Endodermal cell (in vitro differentiated cells): ENCODE measurements at regions not wholly inside any gene's neighbourhood (a gene's known extent, or its start where the extent isn't known, plus 50 kb on each side); places are given as distances from the start of the nearest gene placed in this dataset.

Experiments used
- DNase-seq: peaks from one replicate; pipeline ENCODE4 v3.0.0-alpha.2; 2017
- H3K27ac ChIP-seq: 2 replicates; pipeline ENCODE4 v1.5.1; 2013; ENCODE audit warnings: mild to moderate bottlenecking, low read depth, low read length, moderate library complexity
- H3K27me3 ChIP-seq: 2 replicates; pipeline ENCODE4 v1.6.1; 2013; ENCODE audit warnings: mild to moderate bottlenecking, low read length, moderate library complexity; ENCODE audit not compliant: insufficient read depth, control insufficient read depth, poor library complexity, severe bottlenecking
- H3K36me3 ChIP-seq: 2 replicates; pipeline ENCODE4 v1.7.0; 2013; ENCODE audit warnings: mild to moderate bottlenecking, low read length, moderate library complexity; ENCODE audit not compliant: control insufficient read depth, insufficient read depth
- H3K4me1 ChIP-seq: one replicate; pipeline ENCODE4 v1.7.0; 2013; ENCODE audit warnings: low read length; ENCODE audit not compliant: control insufficient read depth, insufficient read depth
- H3K4me3 ChIP-seq: 2 replicates; pipeline ENCODE4 v1.5.1; 2013; ENCODE audit warnings: mild to moderate bottlenecking, low read length, moderate library complexity
- H3K9ac ChIP-seq: 2 replicates; pipeline ENCODE4 v1.6.1; 2013; ENCODE audit warnings: mild to moderate bottlenecking, low read length, moderate library complexity; ENCODE audit not compliant: poor library complexity, severe bottlenecking; ENCODE audit errors: extremely low read depth
- H3K9me3 ChIP-seq: 2 replicates; pipeline ENCODE4 v1.6.1; 2013; ENCODE audit warnings: mild to moderate bottlenecking, low read length, moderate library complexity; ENCODE audit not compliant: control insufficient read depth
- H3K27ac Mint-ChIP-seq: 2 replicates; pipeline ENCODE4 v1.8.0; 2020; ENCODE audit warnings: mixed read lengths
- H3K27me3 Mint-ChIP-seq: 2 replicates; pipeline ENCODE4 v1.8.0; 2021; ENCODE audit warnings: mild to moderate bottlenecking, mixed read lengths; ENCODE audit not compliant: insufficient read depth
- H3K36me3 Mint-ChIP-seq: 2 replicates; pipeline ENCODE4 v1.8.0; 2020; ENCODE audit warnings: low read depth, mixed read lengths
- H3K4me1 Mint-ChIP-seq: 2 replicates; pipeline ENCODE4 v1.8.0; 2020; ENCODE audit warnings: mixed read lengths
- H3K4me3 Mint-ChIP-seq: 2 replicates; pipeline ENCODE4 v1.8.0; 2020; ENCODE audit warnings: mild to moderate bottlenecking, moderate library complexity, mixed read lengths
- H3K9me3 Mint-ChIP-seq: 2 replicates; pipeline ENCODE4 v1.8.0; 2020; ENCODE audit warnings: mild to moderate bottlenecking, mixed read lengths
- WGBS, 2 experiments: methylation state at CpG; one replicate each; pipeline versions ENCODE4 v1.1.5 to v1.1.7; 2013; ENCODE audit warnings: missing lambda C conversion rate in 2 of 2, mixed read lengths in 1 of 2; ENCODE audit not compliant: insufficient coverage in 1 of 2, insufficient read length in 1 of 2; 5-methylcytosine and 5-hydroxymethylcytosine counted together
- TF ChIP-seq, protein P1 (sequence below): fragments of 200-600 bp; sonication (generic); conservative IDR thresholded peaks from 2 replicates; pipeline ENCODE4 v1.5.0; 2021; ENCODE audit warnings: antibody characterized with exemption, mild to moderate bottlenecking

DNA sequence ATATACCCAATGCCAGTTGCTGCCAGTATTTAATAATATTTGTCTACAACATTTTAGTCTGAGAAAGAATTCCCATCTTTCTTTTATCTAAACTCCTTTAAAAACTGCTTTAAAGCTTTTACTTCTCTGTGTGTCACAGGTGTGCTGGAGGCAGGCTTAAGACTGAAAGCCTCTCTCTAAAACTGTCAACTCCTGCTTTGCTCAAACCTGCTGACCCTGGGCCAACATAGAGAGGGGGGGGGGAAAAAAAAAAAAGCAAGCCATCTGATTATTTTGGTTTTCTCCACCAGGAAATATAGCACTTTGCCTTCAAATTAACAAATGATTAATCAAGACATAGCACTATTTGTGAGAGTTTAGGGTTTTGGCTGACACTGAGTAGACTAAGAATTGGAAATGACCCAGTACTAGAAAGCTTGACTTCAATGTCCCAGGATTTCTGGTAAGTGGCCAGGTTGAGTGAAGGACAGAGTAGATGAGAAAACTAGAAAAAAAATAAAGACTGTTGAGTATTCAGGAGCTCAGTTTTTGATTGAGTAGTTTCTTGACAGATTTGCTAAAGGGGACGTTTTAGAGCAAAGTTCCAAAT lies 357.0 kb upstream of the FLRT2 start:
- H3K9me3 ChIP-seq: no peaks in the 10 kb centered on the region

DNA sequence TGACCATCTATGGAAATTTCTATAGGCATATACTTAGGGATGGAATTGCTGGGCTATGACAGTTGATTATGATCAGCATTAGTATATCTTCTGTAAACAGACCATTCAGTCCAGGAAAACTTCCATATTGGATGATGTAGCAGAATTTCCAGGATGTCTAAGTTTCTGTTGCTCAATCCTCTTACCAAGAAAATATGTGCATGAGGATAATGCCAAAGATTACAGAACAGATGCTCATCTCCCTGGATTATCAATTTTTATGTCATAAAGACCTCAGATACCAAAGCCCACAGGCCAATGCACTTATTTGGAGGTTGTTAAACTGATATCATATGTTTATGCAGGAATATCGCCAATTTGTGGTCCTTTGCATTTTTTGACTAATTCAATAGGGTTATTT lies 354.4 kb upstream of the FLRT2 start:
- Histone ChIP-seq H3K36me3 (no peaks in the 10 kb centered on the region), H3K4me3 (no peak overlapping the region), H3K27ac (no peak overlapping the region), H3K9ac (no peak overlapping the region), H3K27me3 (no peaks in the 10 kb centered on the region), H3K4me1 (no peaks in the 10 kb centered on the region), H3K9me3 (no peaks in the 10 kb centered on the region)
- H3K4me3 Mint-ChIP-seq: no peak overlapping the region
- no peak for DNase-seq
- TF ChIP-seq, protein P1, sequence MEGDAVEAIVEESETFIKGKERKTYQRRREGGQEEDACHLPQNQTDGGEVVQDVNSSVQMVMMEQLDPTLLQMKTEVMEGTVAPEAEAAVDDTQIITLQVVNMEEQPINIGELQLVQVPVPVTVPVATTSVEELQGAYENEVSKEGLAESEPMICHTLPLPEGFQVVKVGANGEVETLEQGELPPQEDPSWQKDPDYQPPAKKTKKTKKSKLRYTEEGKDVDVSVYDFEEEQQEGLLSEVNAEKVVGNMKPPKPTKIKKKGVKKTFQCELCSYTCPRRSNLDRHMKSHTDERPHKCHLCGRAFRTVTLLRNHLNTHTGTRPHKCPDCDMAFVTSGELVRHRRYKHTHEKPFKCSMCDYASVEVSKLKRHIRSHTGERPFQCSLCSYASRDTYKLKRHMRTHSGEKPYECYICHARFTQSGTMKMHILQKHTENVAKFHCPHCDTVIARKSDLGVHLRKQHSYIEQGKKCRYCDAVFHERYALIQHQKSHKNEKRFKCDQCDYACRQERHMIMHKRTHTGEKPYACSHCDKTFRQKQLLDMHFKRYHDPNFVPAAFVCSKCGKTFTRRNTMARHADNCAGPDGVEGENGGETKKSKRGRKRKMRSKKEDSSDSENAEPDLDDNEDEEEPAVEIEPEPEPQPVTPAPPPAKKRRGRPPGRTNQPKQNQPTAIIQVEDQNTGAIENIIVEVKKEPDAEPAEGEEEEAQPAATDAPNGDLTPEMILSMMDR: no peak
- peaks cover 2% of the 10 kb centered on the region for H3K4me1 Mint-ChIP-seq
- no CpG with 5 or more reads among the region's 1 CpG for WGBS, 2 experiments
- peaks cover 4% of the 10 kb centered on the region for H3K9me3 Mint-ChIP-seq
- no peaks in the 10 kb centered on the region for H3K36me3 Mint-ChIP-seq
- H3K27ac Mint-ChIP-seq: no peak overlapping the region
- H3K27me3 Mint-ChIP-seq: no peaks in the 10 kb centered on the region

More for the DNA sequence above, 357.0 kb upstream of the FLRT2 start:
- WGBS, 2 experiments: 86 to 100% methylated on average over 1 of the region's 1 CpG
- Histone ChIP-seq H3K27me3 (no peaks in the 10 kb centered on the region), H3K36me3 (no peaks in the 10 kb centered on the region), H3K27ac (no peak overlapping the region), H3K4me1 (no peaks in the 10 kb centered on the region), H3K9ac (no peak overlapping the region), H3K4me3 (no peak overlapping the region)
- Mint-ChIP-seq H3K4me1 (no peaks in the 10 kb centered on the region), H3K27ac (no peak overlapping the region), H3K9me3 (no peaks in the 10 kb centered on the region), H3K36me3 (no peaks in the 10 kb centered on the region), H3K4me3 (no peak overlapping the region), H3K27me3 (no peaks in the 10 kb centered on the region)
- DNase-seq: no peak
- TF ChIP-seq, protein P1: no peak

DNA sequence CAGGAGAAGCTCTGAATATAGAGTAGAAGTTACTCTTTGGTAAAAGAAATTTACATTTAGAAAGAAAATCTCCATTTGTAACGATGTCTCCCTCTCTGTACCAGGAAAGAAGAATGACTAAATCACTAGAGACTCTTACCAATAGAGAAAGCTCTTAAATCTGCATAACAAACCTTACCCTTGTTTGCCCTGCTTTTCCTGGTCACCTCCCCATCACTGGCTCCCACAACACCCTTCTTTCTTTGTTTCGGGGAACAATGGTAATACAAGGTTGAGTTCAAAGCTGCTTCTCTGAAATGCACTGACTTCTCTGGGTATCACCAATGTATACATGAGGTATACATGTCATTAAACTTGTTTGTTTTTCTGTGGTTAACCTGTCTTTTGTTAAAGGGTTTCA lies 351.1 kb upstream of the FLRT2 start:
- H3K9me3 Mint-ChIP-seq: peaks cover 4% of the 10 kb centered on the region
- Histone ChIP-seq H3K9me3 (no peaks in the 10 kb centered on the region), H3K36me3 (no peaks in the 10 kb centered on the region), H3K4me1 (no peaks in the 10 kb centered on the region), H3K27me3 (no peaks in the 10 kb centered on the region), H3K4me3 (no peak overlapping the region), H3K9ac (no peak overlapping the region), H3K27ac (no peak overlapping the region)
- 63% methylated on average over 2 of the region's 2 CpGs; no CpG with 5 or more reads in 1 of the 2 experiments for WGBS, 2 experiments
- no peak overlapping the region for H3K27ac Mint-ChIP-seq
- no peak for DNase-seq
- TF ChIP-seq, protein P1: no peak
- H3K4me3 Mint-ChIP-seq: no peak overlapping the region
- no peaks in the 10 kb centered on the region for H3K36me3 Mint-ChIP-seq
- no peaks in the 10 kb centered on the region for H3K27me3 Mint-ChIP-seq
- peaks cover 2% of the 10 kb centered on the region for H3K4me1 Mint-ChIP-seq
